ENCODE measurements at regions not wholly inside any gene's neighbourhood (a gene's known extent, or its start where the extent isn't known, plus 50 kb on each side); places are given as distances from the start of the nearest gene placed in this dataset.

GRCh38 chr18:40037356-40037755 is 1917.7 kb upstream of the PIK3C3 start:
- Histone ChIP-seq H3K9me2 (ENCODE audit: insufficient read depth, low read length) (no peaks in the 10 kb centered on the region), H3K9me3 (ENCODE audit: low read length) (no peaks in the 10 kb centered on the region), H3K27ac (ENCODE audit: low read depth, low read length, poor library complexity, severe bottlenecking) (no peak overlapping the region), H3K79me2 (ENCODE audit: insufficient read depth, low read depth, low read length) (no peaks in the 10 kb centered on the region), H4K20me1 (ENCODE audit: insufficient read depth, low read length) (no peaks in the 10 kb centered on the region), H3K4me3 (ENCODE audit: low read depth, low read length, poor library complexity, severe bottlenecking) (no peak overlapping the region), H3K4me2 (ENCODE audit: low read length) (no peak overlapping the region), H3K4me1 (ENCODE audit: insufficient read depth, low read length, poor library complexity, severe bottlenecking) (no peaks in the 10 kb centered on the region), H2AFZ (ENCODE audit: low read length) (no peak overlapping the region), H3K36me3 (ENCODE audit: insufficient read depth, low read length) (no peaks in the 10 kb centered on the region)
- TF ChIP-seq EZH2phosphoT487 (IDR thresholded peaks at IDR 0.05; ENCODE audit: borderline replicate concordance, low read depth, low read length) (no peak), CTCF (conservative IDR thresholded peaks at IDR 0.05; ENCODE audit: low read length) (no peak)
- intact Hi-C loops (cut with micrococcal nuclease; ENCODE audit: unreplicated experiment): no loop called here
- CTCF ChIA-PET (ENCODE audit: unreplicated experiment): no interaction called here
- no TSS peak for BruUV-seq (replicated peaks)
- POLR2A ChIA-PET: no interaction called here
- DNase-seq (ENCODE audit: low spot score): no peak

GRCh38 chr18:40036861-40037260 is 1918.2 kb upstream of the PIK3C3 start:
- Histone ChIP-seq H3K79me2 (ENCODE audit: insufficient read depth, low read depth, low read length) (no peaks in the 10 kb centered on the region), H3K4me3 (ENCODE audit: low read depth, low read length, poor library complexity, severe bottlenecking) (no peak overlapping the region), H3K4me2 (ENCODE audit: low read length) (no peak overlapping the region), H3K36me3 (ENCODE audit: insufficient read depth, low read length) (no peaks in the 10 kb centered on the region), H3K4me1 (ENCODE audit: insufficient read depth, low read length, poor library complexity, severe bottlenecking) (no peaks in the 10 kb centered on the region), H3K9me3 (ENCODE audit: low read length) (no peaks in the 10 kb centered on the region), H2AFZ (ENCODE audit: low read length) (no peak overlapping the region), H3K9me2 (ENCODE audit: insufficient read depth, low read length) (no peaks in the 10 kb centered on the region), H3K27ac (ENCODE audit: low read depth, low read length, poor library complexity, severe bottlenecking) (no peak overlapping the region), H4K20me1 (ENCODE audit: insufficient read depth, low read length) (no peaks in the 10 kb centered on the region)
- ChIA-PET CTCF (ENCODE audit: unreplicated experiment) (no interaction called here), POLR2A (no interaction called here)
- TF ChIP-seq EZH2phosphoT487 (IDR thresholded peaks at IDR 0.05; ENCODE audit: borderline replicate concordance, low read depth, low read length) (no peak), CTCF (conservative IDR thresholded peaks at IDR 0.05; ENCODE audit: low read length) (no peak)
- BruUV-seq (replicated peaks): no TSS peak
- no peak for DNase-seq (ENCODE audit: low spot score)
- intact Hi-C loops (cut with micrococcal nuclease; ENCODE audit: unreplicated experiment): no loop called here

- Histone ChIP-seq H3K4me2 (ENCODE audit: low read length) (no peak overlapping the region), H3K9me2 (ENCODE audit: insufficient read depth, low read length) (no peaks in the 10 kb centered on the region), H4K20me1 (ENCODE audit: insufficient read depth, low read length) (no peaks in the 10 kb centered on the region), H3K36me3 (ENCODE audit: insufficient read depth, low read length) (no peaks in the 10 kb centered on the region), H3K9me3 (ENCODE audit: low read length) (no peaks in the 10 kb centered on the region), H2AFZ (ENCODE audit: low read length) (no peak overlapping the region), H3K79me2 (ENCODE audit: insufficient read depth, low read depth, low read length) (no peaks in the 10 kb centered on the region), H3K27ac (ENCODE audit: low read depth, low read length, poor library complexity, severe bottlenecking) (no peak overlapping the region), H3K4me1 (ENCODE audit: insufficient read depth, low read length, poor library complexity, severe bottlenecking) (no peaks in the 10 kb centered on the region), H3K4me3 (ENCODE audit: low read depth, low read length, poor library complexity, severe bottlenecking) (no peak overlapping the region)
- BruUV-seq (replicated peaks): no TSS peak
- DNase-seq (ENCODE audit: low spot score): no peak
- CTCF ChIA-PET (ENCODE audit: unreplicated experiment): no interaction called here
- TF ChIP-seq EZH2phosphoT487 (IDR thresholded peaks at IDR 0.05; ENCODE audit: borderline replicate concordance, low read depth, low read length) (no peak), CTCF (conservative IDR thresholded peaks at IDR 0.05; ENCODE audit: low read length) (no peak)
- POLR2A ChIA-PET: interaction anchor here (0.6 kb wide), 1 partner anchor 69 kb away, joined by 3 read pairs; no protein-coding TSS in a partner anchor
- intact Hi-C loops (cut with micrococcal nuclease; ENCODE audit: unreplicated experiment): no loop called here
Measured at GRCh38 chr18:40035966-40036365, 1919.1 kb upstream of the PIK3C3 start.
